ENCODE measurements at regions not wholly inside any gene's neighbourhood (a gene's known extent, or its start where the extent isn't known, plus 50 kb on each side); places are given as distances from the start of the nearest gene placed in this dataset.
"Not testable (repeated sequence)": the region's sequence is repeated elsewhere in the genome, so short reads cannot be mapped to it uniquely, and the experiment has no call there.

- intact Hi-C loops (cut with micrococcal nuclease): loop anchor here (2.0 to 10.0 kb wide), 2 partner anchors 1109 to 1225 kb away; no protein-coding TSS in a partner anchor
These were observed 465.9 kb upstream of the ERCC4 start for GRCh38 chr16:13453938-13454553.

DNA sequence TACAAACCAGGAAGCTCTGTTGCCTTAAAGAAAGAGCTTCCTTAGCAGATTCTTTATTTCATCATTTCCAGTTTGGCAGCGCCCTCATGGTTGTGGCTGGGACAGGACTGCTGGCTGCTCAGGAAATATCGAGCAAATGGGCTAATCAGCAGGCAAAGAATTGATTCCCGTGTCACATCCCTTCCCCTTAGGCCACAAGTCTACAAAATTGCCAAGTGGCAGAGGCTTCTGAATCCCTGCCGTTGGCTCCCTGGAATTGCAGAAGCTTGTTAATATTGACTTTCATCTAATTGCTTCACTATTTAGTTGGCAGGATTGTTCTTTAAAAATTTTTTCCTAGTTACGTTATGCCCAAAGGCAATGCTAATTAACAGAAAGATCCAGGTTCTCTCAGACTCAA lies 456.3 kb upstream of the ERCC4 start:
- intact Hi-C loops (cut with micrococcal nuclease): no loop called here

DNA sequence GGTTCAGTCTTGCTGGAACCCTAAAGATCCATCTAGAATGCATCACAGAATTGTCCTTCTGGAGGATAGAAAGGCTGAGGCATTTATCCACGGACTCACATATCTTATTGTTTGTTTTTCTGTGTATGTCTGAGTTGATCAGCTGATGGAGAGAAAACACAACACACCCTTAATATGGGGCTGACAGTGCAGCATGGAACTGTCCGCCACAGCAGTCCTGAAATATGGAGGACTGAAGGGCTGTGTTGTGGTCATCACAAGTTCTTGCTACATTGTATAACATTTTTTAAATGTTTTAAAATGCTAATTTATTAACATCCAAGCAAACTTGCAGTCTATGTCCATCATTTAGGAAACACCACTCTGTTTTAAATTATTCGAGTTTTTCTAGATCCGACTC lies 448.9 kb upstream of the ERCC4 start:
- intact Hi-C loops (cut with micrococcal nuclease): no loop called here

GRCh38 chr16:13478991-13479390 lies 441.0 kb upstream of the ERCC4 start:
- intact Hi-C loops (cut with micrococcal nuclease): no loop called here

DNA sequence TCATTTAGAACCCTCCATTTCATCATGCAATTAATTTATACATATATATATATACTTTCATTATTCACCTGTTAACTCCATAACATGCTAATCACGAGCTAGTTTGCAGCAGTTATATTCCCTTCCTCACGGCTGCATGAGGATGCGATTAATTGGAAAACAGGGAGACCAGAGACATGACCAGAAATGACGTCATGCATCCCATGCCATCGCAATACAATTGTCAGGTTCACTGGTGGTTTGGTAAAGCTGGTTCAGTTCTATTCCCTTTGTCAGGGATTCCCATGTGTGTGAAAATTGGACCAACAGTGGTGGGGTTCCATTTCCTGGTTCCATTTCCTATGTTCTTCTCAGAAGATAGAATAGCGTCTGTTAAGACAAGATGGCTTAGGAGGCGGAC lies 440.4 kb upstream of the ERCC4 start:
- intact Hi-C loops (cut with micrococcal nuclease): no loop called here

- intact Hi-C loops (cut with micrococcal nuclease): no loop called here
These were observed 439.2 kb upstream of the ERCC4 start for GRCh38 chr16:13480801-13481200.

DNA sequence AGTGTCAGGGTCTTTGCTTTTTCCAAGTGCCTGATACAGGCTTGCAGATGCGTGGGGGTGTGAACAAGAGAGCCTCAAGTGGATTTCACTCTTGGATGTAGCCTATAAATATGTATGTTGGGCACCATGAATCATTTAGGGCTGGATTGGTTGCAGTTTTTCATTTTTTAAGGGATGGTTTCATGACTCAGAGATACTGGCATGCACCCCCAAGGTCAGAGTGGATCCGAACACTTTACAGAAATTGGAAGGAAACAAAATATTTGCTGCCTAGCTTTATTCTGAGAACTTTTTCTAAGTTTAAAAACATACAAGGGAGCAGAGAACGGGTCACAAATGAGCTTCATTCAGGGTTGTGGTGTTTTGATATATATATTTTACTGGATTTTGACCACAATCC lies 436.8 kb upstream of the ERCC4 start:
- intact Hi-C loops (cut with micrococcal nuclease): no loop called here

DNA sequence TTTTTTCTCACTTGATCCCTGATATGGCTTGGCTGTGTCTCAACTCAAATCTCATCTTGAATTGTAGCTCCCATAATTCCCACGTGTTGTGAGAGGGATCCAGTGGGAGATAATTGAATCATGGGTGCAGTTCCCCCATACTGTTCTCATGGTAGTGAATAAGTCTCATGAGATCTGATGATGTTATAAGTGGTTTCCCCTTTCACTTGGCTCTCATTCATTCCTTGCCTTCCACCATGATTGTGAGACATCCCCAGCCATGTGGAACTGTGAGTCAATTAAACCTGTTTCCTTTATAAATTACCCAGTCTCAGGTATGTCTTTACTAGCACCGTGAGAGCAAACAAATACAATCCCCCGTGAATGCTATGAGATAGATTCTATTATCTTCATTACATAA lies 430.5 kb upstream of the ERCC4 start:
- intact Hi-C loops (cut with micrococcal nuclease): not testable (repeated sequence)

- intact Hi-C loops (cut with micrococcal nuclease): no loop called here
These were observed 427.9 kb upstream of the ERCC4 start for GRCh38 chr16:13492046-13492445.

DNA sequence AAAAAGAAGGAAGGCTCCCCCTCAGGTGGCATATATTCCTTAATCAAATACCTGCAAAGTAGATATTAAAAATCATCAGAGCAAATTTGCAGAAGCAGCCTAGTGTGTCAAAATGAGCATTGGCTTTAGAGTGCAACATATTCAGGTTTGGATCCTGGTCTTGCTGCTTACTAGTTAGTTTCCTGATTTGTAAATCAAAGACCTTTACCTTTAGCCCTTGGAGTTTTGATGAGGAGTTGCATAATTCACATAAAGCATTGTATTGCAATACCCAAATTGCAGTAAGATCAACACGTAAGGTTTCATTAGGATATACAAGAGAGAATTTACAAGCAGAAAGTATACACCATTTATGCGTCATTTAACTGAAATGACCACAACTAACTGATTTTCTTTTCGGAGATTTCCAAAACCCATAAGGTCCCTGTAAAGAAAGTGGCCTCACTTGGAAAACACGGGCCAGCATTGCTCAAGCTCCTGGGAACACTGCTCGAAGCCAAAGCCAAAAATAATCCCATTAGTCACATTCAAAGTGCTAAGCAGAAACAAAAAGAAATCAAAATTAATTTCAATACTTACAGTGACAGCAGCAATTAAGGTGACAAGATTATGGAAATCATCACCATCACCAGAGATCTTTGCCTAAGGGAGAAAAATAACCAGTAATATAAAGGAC lies 415.9 kb upstream of the ERCC4 start:
- intact Hi-C loops (cut with micrococcal nuclease): no loop called here

- intact Hi-C loops (cut with micrococcal nuclease): no loop called here
These were observed 412.4 kb upstream of the ERCC4 start for GRCh38 chr16:13507530-13507929.

GRCh38 chr16:13510425-13511151 lies 409.4 kb upstream of the ERCC4 start:
- intact Hi-C loops (cut with micrococcal nuclease): no loop called here

DNA sequence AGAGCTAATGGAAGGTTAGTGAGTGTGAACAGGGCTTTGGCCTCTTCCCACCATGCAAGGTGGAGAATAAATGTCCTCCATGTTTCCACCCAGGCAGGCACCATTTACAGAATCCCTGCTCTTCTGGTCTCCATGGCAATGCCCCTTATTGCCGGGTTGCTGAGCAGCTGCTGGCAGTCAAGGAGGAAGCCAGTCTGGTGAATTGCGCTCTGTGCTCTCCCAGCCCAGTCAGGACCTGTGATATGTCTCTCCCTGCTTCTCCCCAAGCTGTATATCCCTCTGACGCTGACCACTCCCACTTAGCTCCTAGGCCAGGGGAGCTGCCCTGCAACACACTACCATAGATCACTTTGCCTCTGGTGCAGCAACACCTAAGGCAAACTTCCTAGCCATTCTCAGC lies 402.1 kb upstream of the ERCC4 start:
- intact Hi-C loops (cut with micrococcal nuclease): no loop called here

- intact Hi-C loops (cut with micrococcal nuclease): no loop called here
These were observed 400.1 kb upstream of the ERCC4 start for GRCh38 chr16:13519871-13520270.

- intact Hi-C loops (cut with micrococcal nuclease): no loop called here
These were observed 398.6 kb upstream of the ERCC4 start for GRCh38 chr16:13521356-13521755.

DNA sequence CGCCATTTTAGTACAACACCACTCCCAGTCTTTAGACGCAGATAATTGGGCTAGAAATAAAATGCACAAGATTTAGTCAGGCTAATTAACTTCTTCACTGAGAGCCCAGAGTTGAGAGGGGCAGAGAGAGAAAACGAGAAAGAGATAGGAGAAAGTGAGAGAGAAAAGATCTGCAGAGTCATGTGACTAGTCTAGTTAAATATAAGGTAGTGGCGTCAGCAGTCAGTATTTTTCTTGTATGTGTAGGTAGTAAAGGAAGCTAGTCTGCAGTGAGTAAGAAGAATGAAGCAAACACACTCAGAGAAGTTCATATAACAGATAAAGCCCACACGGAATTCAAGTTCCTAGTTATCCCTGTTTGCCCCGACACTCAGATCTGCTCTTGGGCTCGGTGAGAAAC lies 392.6 kb upstream of the ERCC4 start:
- intact Hi-C loops (cut with micrococcal nuclease): no loop called here

GRCh38 chr16:13528691-13529090 lies 391.3 kb upstream of the ERCC4 start:
- intact Hi-C loops (cut with micrococcal nuclease): no loop called here

DNA sequence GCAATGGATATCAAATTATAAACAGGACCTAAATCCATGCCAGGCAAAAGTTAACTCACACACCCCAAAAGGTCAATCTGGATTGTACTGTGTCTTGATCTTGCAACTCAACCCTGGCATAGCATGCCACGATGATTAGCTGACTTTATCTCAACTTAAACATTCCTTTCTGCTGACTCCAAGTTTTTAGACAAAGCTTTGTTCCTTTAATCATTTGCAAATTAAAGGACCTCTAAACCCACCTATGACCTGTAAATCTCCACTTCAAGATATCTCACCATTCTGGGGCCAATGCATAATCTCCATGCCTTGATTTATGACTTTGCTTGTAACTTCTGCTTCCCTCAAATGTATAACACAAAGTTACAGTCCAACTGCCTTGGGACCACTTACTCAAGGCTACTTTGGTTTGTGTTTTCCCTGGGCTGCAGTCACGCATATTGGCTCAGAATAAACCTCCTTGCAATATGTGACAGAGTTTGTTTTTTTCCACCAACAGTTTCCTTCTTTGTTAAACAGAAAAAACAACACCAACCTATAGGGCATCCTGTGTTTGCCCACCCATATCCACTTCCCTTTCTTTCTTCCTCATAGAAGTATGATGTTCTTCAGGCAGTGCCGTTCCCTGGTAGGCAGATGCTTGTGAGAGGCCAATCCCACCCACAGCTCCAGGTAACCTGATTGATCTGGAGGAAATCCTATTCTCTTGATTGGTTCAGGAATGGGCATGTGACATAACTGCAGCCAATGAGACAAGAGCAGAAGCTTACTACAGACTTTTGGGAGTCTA lies 390.6 kb upstream of the ERCC4 start:
- intact Hi-C loops (cut with micrococcal nuclease): no loop called here

DNA sequence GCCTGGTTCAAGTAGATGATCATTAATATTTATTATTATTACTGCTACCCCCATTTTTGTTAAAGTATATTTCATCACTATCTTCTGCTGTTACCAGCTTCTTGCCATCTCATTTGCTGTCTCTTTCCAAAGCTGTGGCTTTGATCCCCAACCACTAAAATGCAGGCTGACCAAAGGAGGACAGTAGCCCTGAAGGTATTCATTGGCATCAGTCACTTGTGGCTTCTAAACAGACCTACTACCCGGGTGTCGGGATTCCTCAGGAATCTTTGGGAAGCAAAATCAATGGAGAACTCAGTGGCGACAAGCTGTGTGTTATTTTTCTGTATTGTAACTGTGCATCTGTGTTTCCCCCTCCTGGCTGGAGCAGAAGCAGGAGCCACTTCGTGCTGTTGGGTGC lies 379.2 kb upstream of the ERCC4 start:
- intact Hi-C loops (cut with micrococcal nuclease): no loop called here

- intact Hi-C loops (cut with micrococcal nuclease): no loop called here
These were observed 377.7 kb upstream of the ERCC4 start for GRCh38 chr16:13542284-13542683.

DNA sequence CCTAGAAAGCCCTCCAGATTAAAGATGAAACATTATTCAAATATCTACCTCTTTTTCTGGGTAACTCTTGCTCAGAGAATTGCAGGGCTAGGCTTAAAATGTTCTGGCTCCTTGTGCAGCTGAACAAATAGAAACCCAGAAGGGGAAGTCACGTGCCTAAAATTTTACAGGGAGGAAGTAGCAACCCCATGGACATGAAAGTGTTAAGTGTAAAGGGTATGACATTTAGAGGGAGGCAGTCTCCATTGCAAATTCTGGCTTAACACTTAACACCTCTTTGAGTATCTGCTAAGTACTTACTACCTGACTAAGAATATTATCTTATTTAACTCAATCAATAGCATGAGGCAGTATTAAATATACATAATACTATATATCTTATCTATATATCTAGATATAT lies 376.1 kb upstream of the ERCC4 start:
- intact Hi-C loops (cut with micrococcal nuclease): no loop called here

- intact Hi-C loops (cut with micrococcal nuclease): no loop called here
These were observed 374.7 kb upstream of the ERCC4 start for GRCh38 chr16:13545271-13545670.

Measured in T-helper 1 cell treated with Interleukin-12 subunit alpha and Interleukin-12 subunit beta and Interleukin-4 antibody, amounts not matched to agents 30 ng/mL and 1 ng/mL, for 36 hours (primary cell).